Mesothelial cell of epicardium (in vitro differentiated cells): ENCODE measurements at regions not wholly inside any gene's neighbourhood (a gene's known extent, or its start where the extent isn't known, plus 50 kb on each side); places are given as distances from the start of the nearest gene placed in this dataset.

Experiments
- DNase-seq, 2 experiments: peaks; one replicate each; pipeline ENCODE4 v3.0.0; 2021; ENCODE audit warnings: low spot score in 2 of 2; ENCODE audit not compliant: unreplicated experiment in 2 of 2
- H3K27ac Mint-ChIP-seq: 2 replicates; pipeline ENCODE4 v1.8.0; 2021; ENCODE audit warnings: mixed read lengths
- H3K27me3 Mint-ChIP-seq: 2 replicates; pipeline ENCODE4 v1.8.0; 2021; ENCODE audit warnings: low read depth, mixed read lengths
- H3K36me3 Mint-ChIP-seq: 2 replicates; pipeline ENCODE4 v1.8.0; 2021; ENCODE audit warnings: mixed read lengths
- H3K4me1 Mint-ChIP-seq: 2 replicates; pipeline ENCODE4 v1.8.0; 2021; ENCODE audit warnings: mixed read lengths
- H3K4me3 Mint-ChIP-seq: 2 replicates; pipeline ENCODE4 v1.8.0; 2021; ENCODE audit warnings: mild to moderate bottlenecking, moderate library complexity, mixed read lengths
- H3K9me3 Mint-ChIP-seq: 2 replicates; pipeline ENCODE4 v1.8.0; 2021; ENCODE audit warnings: mixed read lengths
- TF ChIP-seq, protein P1 (sequence below): fragments of 200-600 bp; sonication (generic); IDR thresholded peaks from one replicate; pipeline ENCODE4 v1.5.0; 2021; ENCODE audit warnings: antibody characterized with exemption; ENCODE audit not compliant: unreplicated experiment

DNA sequence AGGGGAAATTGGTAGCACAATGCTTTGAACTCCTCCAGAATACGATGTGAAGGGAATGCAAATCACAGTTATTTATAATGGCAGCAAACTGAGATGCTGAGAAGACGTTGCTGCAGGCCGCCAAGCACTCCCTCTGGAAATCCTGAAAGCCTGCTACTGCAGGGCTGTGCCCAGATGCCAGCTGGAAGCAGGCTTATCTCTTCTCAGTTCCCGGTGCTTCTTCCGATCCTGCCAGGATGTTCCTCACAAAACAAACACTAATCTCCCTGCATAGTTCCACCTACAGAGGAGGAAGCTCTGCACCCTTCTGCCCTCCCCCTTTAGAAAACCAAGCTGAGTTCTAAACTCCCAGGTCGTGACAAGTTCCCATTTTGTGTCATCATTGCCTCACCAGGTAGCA lies 201.7 kb upstream of the BCL6 start:
- Mint-ChIP-seq H3K27ac (no peak overlapping the region), H3K27me3 (no peaks in the 10 kb centered on the region), H3K4me3 (no peak overlapping the region), H3K9me3 (no peaks in the 10 kb centered on the region), H3K4me1 (peaks cover 6% of the 10 kb centered on the region), H3K36me3 (no peaks in the 10 kb centered on the region)
- TF ChIP-seq, protein P1, sequence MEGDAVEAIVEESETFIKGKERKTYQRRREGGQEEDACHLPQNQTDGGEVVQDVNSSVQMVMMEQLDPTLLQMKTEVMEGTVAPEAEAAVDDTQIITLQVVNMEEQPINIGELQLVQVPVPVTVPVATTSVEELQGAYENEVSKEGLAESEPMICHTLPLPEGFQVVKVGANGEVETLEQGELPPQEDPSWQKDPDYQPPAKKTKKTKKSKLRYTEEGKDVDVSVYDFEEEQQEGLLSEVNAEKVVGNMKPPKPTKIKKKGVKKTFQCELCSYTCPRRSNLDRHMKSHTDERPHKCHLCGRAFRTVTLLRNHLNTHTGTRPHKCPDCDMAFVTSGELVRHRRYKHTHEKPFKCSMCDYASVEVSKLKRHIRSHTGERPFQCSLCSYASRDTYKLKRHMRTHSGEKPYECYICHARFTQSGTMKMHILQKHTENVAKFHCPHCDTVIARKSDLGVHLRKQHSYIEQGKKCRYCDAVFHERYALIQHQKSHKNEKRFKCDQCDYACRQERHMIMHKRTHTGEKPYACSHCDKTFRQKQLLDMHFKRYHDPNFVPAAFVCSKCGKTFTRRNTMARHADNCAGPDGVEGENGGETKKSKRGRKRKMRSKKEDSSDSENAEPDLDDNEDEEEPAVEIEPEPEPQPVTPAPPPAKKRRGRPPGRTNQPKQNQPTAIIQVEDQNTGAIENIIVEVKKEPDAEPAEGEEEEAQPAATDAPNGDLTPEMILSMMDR, result no peak
- no peak for DNase-seq

DNA sequence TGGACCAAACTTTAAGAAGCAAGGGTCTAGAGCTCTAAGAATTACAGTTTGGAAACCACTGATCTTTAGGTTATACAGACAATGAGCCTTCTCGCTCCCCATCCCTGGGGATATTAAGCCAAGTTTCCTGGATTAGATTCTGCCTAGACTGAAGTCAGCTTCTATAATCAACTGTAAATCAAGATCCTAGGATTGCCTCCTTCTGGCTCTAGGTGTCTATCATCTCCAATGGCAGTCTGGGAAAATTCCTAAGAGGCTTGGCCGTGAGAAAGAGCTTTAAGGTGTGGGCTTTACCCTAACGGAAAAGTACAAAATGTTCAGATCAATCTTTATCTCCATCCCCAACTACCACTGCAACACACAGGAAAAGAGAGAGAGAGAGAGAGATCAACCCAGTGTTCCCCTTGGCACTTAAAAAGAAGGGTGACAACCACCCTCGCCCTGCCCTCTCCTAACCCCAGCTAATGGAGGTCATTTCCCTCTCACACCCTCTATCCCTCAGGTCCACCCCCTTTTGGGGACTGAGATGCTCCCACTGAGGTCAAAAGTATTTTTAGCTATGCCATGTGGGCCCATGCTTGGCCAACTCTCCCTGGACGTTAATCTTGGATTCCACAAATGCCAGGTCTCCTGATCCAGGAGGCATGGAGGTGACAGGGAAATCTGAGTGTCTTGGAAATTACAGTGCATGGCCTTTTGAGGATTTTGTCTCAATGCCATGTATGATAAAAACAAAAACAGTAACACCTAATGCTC lies 202.8 kb upstream of the BCL6 start:
- Mint-ChIP-seq H3K4me3 (no peak overlapping the region), H3K4me1 (peaks cover 6% of the 10 kb centered on the region), H3K27me3 (no peaks in the 10 kb centered on the region), H3K9me3 (no peaks in the 10 kb centered on the region), H3K36me3 (no peaks in the 10 kb centered on the region), H3K27ac (no peak overlapping the region)
- TF ChIP-seq, protein P1, result no peak
- DNase-seq, result no peak

DNA sequence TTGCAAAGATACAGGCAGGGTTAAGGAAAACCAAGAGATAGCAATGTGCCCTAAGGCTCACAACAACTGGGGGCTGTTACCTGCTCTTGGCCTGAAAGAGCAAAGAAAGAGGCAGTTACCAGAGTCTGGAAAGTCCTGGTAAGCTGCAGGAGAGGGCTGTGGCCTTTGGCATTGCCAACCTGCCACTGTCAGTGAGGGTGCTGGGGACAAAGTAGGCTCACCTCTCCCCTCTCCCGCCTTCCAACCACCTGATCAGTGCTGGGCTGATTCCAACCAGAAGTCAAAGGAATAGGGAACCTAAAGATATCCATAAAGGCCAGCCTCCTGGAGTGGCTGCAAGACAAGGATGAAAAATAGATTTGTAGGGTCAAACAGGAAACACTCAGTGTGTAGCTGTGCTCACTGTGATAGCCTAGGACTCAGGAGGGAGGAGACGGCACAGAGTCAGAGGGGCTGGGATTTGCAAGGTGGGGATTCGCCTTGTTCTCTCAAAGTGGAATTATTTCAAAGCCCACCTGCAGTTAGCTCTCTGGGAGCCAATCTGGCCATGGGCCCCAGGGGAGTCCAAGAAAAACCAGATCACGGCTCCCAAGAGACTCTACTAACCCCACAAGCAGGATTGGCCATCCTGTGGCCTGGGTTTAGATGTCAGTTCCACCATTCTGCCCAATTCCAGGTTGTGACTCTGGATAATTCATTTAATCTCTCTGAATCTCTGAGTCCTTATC lies 204.0 kb upstream of the BCL6 start:
- H3K9me3 Mint-ChIP-seq, result no peaks in the 10 kb centered on the region
- TF ChIP-seq, protein P1, result no peak
- H3K36me3 Mint-ChIP-seq, result no peaks in the 10 kb centered on the region
- DNase-seq, result no peak
- H3K27me3 Mint-ChIP-seq, result no peaks in the 10 kb centered on the region
- H3K4me3 Mint-ChIP-seq, result no peak overlapping the region
- H3K27ac Mint-ChIP-seq, result no peak overlapping the region
- peaks cover 6% of the 10 kb centered on the region for H3K4me1 Mint-ChIP-seq

DNA sequence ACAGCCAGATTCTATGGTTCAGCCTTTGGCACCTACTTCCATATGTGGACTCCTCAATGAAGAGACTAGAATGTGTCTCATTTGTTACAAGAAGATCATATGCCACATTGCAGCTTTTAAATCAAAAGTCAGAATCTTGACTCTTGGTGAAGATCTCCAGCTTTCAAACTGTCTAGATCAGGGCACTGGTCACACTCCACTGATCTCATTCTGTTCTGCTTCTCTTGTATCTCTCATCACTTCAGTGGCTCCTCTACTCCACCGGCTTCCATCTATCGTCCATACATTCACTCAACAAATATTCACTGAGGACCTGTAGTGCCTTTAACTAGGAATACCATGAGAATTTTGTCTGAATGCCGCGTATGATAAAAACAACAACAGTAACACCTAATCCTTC lies 203.3 kb upstream of the LPP start:
- no peaks in the 10 kb centered on the region for H3K9me3 Mint-ChIP-seq
- no peak overlapping the region for H3K27ac Mint-ChIP-seq
- H3K4me1 Mint-ChIP-seq, result peaks cover 6% of the 10 kb centered on the region
- H3K27me3 Mint-ChIP-seq, result no peaks in the 10 kb centered on the region
- no peak for DNase-seq
- H3K36me3 Mint-ChIP-seq, result no peaks in the 10 kb centered on the region
- TF ChIP-seq, protein P1, result no peak
- no peak overlapping the region for H3K4me3 Mint-ChIP-seq

DNA sequence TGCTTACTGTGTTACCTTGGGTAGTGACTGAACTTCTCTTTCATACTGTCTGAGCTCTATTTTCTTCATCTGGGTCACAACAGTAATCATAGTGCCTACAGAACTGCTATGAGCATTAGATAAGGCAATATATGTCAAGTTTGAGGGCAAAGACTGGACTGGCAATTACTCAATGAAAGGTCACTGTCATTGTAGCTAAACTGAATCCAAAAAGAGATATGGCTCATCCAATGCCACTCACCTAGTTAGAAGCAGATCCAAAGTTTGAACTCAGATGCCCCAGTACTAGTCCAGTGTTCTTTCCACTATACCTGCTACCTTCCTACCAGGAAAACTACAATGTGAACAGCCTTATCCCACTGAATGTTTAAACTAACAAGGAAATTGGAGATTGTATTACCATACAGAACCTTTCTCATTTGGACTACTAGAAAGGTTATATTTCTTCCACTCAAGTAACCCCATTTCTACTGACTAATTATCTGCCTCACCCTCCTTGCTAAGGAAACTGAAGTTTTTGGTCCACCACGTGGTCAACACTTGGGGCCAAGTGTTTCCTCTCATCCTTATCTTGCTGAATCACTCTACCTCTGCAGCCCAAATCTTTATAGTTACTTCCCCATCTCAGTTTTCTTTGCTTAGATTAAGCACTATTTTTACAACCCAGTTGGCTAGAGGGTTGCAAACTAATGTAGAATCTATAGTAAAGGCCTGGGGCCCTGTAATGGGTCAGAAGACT lies 202.3 kb upstream of the LPP start:
- Mint-ChIP-seq H3K36me3 (no peaks in the 10 kb centered on the region), H3K9me3 (no peaks in the 10 kb centered on the region), H3K4me1 (no peaks in the 10 kb centered on the region), H3K27ac (no peak overlapping the region), H3K4me3 (no peak overlapping the region), H3K27me3 (no peaks in the 10 kb centered on the region)
- DNase-seq, result no peak
- TF ChIP-seq, protein P1, result no peak
